Osteoblast (primary cell): ENCODE measurements at regions not wholly inside any gene's neighbourhood (a gene's known extent, or its start where the extent isn't known, plus 50 kb on each side); places are given as distances from the start of the nearest gene placed in this dataset.

Experiments used
- DNase-seq: peaks from one replicate; pipeline ENCODE4 v3.0.0; 2011; ENCODE audit warnings: low spot score, mixed read lengths; ENCODE audit not compliant: insufficient read length; ENCODE audit errors: missing footprints
- H2AFZ ChIP-seq: 2 replicates; pipeline ENCODE4 v1.6.0; 2011; ENCODE audit warnings: mild to moderate bottlenecking, low read length
- H3K27ac ChIP-seq: 2 replicates; pipeline ENCODE4 v1.5.1; 2011; ENCODE audit warnings: mild to moderate bottlenecking, low read depth, low read length, moderate library complexity
- H3K27me3 ChIP-seq: 2 replicates; pipeline ENCODE4 v1.6.0; 2012; ENCODE audit warnings: mild to moderate bottlenecking, control low read depth, inconsistent platforms, low read length, moderate library complexity; ENCODE audit not compliant: insufficient read depth
- H3K36me3 ChIP-seq: 2 replicates; pipeline ENCODE4 v1.5.1; 2011; ENCODE audit warnings: mild to moderate bottlenecking, low read length, control low read depth, moderate library complexity; ENCODE audit not compliant: insufficient read depth
- H3K4me1 ChIP-seq: 2 replicates; pipeline ENCODE4 v1.5.1; 2011; ENCODE audit warnings: mild to moderate bottlenecking, low read length, control low read depth, moderate library complexity; ENCODE audit not compliant: insufficient read depth
- H3K4me2 ChIP-seq: 2 replicates; pipeline ENCODE4 v1.6.0; 2011; ENCODE audit warnings: mild to moderate bottlenecking, low read length; ENCODE audit not compliant: insufficient read depth
- H3K4me3 ChIP-seq: fragments of 200-600 bp; sonication (generic); 3 replicates; pipeline ENCODE4 v1.5.1; 2012; ENCODE audit warnings: mild to moderate bottlenecking, low read length, inconsistent platforms; ENCODE audit not compliant: insufficient read depth
- H3K79me2 ChIP-seq: 2 replicates; pipeline ENCODE4 v1.6.0; 2012; ENCODE audit warnings: mild to moderate bottlenecking, low read length, control low read depth, inconsistent platforms; ENCODE audit not compliant: insufficient read depth
- H3K9me3 ChIP-seq: 2 replicates; pipeline ENCODE4 v1.5.1; 2011; ENCODE audit warnings: low read depth, low read length, control low read depth
- H4K20me1 ChIP-seq: 2 replicates; pipeline ENCODE4 v1.6.0; 2012; ENCODE audit warnings: mild to moderate bottlenecking, low read length, control low read depth; ENCODE audit not compliant: insufficient read depth
- TF ChIP-seq, protein P1 (sequence below): IDR thresholded peaks from 2 replicates; pipeline ENCODE4 v1.5.1; 2011; ENCODE audit warnings: mild to moderate bottlenecking, low read depth, low read length, moderate library complexity; ENCODE audit errors: extremely low read depth

DNA sequence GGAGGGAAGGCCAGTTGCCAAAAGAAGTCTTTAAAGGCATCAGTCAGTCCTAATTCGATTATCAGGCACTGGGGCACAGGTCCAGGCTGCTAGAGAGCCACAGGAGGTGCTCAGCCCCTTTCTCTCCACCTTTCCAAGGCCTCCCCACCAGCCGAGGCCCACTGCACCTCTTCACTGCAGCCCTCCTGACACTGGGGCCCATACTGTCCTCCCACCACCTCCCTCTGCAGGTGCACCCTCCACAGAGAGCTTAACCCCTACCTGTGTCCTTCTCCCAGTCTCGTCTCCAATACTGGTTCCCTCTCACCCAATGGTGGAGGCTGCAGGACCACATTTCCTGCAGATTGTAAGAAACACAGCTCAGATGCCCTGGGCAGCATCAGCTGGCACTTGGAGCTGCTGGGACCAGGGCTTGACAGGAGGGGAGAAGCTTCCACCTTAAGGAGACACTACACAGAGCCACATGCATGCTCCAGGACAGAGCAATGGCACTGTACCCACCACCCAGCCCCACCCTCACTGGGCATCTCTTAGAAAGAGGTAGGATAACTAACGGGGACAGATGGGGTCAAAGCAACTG is 81.6 kb upstream of the PRR20G start:
- H3K4me3 ChIP-seq = no peak overlapping the region
- peaks cover 10% of the 10 kb centered on the region for H3K27me3 ChIP-seq
- TF ChIP-seq, protein P1, sequence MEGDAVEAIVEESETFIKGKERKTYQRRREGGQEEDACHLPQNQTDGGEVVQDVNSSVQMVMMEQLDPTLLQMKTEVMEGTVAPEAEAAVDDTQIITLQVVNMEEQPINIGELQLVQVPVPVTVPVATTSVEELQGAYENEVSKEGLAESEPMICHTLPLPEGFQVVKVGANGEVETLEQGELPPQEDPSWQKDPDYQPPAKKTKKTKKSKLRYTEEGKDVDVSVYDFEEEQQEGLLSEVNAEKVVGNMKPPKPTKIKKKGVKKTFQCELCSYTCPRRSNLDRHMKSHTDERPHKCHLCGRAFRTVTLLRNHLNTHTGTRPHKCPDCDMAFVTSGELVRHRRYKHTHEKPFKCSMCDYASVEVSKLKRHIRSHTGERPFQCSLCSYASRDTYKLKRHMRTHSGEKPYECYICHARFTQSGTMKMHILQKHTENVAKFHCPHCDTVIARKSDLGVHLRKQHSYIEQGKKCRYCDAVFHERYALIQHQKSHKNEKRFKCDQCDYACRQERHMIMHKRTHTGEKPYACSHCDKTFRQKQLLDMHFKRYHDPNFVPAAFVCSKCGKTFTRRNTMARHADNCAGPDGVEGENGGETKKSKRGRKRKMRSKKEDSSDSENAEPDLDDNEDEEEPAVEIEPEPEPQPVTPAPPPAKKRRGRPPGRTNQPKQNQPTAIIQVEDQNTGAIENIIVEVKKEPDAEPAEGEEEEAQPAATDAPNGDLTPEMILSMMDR = no peak
- H4K20me1 ChIP-seq = no peaks in the 10 kb centered on the region
- no peaks in the 10 kb centered on the region for H3K4me1 ChIP-seq
- H3K36me3 ChIP-seq = no peaks in the 10 kb centered on the region
- H3K79me2 ChIP-seq = no peaks in the 10 kb centered on the region
- H3K27ac ChIP-seq = no peak overlapping the region
- H2AFZ ChIP-seq = no peak overlapping the region
- no peak for DNase-seq
- H3K4me2 ChIP-seq = no peak overlapping the region
- no peaks in the 10 kb centered on the region for H3K9me3 ChIP-seq

- H3K4me2 ChIP-seq = no peak overlapping the region
- no peaks in the 10 kb centered on the region for H3K79me2 ChIP-seq
- H3K36me3 ChIP-seq = no peaks in the 10 kb centered on the region
- H3K9me3 ChIP-seq = no peaks in the 10 kb centered on the region
- no peak overlapping the region for H2AFZ ChIP-seq
- TF ChIP-seq, protein P1 = no peak
- DNase-seq = no peak
- H4K20me1 ChIP-seq = no peaks in the 10 kb centered on the region
- no peak overlapping the region for H3K27ac ChIP-seq
- H3K4me1 ChIP-seq = no peaks in the 10 kb centered on the region
- H3K27me3 ChIP-seq = peaks cover 10% of the 10 kb centered on the region
- no peak overlapping the region for H3K4me3 ChIP-seq
Observed at GRCh38 chr3:127368186-127369032, 80.6 kb upstream of the PRR20G start.

DNA sequence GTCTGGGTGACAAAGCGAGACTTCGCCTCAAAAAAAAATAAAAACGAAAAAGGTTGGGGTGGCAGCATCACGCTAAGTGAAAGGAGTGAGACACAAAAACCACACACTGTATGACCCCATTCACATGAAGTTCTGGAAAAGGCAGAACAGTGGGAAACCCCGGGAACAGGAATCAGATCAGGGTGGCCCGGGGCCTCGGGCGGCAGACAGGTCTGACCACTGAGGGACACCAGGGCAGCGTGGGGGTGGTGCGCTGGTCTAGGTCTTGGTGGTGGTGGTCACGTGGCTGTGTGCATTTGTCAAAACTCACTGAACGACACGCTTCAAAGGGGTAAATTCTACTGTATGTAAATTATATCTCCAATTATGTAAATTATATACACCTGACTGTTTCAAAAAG is 79.7 kb upstream of the PRR20G start:
- no peak overlapping the region for H3K4me2 ChIP-seq
- no peaks in the 10 kb centered on the region for H4K20me1 ChIP-seq
- H3K79me2 ChIP-seq = no peaks in the 10 kb centered on the region
- H3K9me3 ChIP-seq = no peaks in the 10 kb centered on the region
- H3K4me3 ChIP-seq = no peak overlapping the region
- H3K27me3 ChIP-seq = peaks cover 10% of the 10 kb centered on the region
- no peak for DNase-seq
- TF ChIP-seq, protein P1 = no peak
- H3K4me1 ChIP-seq = no peaks in the 10 kb centered on the region
- no peaks in the 10 kb centered on the region for H3K36me3 ChIP-seq
- no peak overlapping the region for H3K27ac ChIP-seq
- H2AFZ ChIP-seq = no peak overlapping the region

- no peaks in the 10 kb centered on the region for H3K36me3 ChIP-seq
- H3K27me3 ChIP-seq = peaks cover 6% of the 10 kb centered on the region
- no peaks in the 10 kb centered on the region for H3K79me2 ChIP-seq
Observed at GRCh38 chr3:127366383-127366782, 78.5 kb upstream of the PRR20G start.

More at GRCh38 chr3:127366383-127366782, 78.5 kb upstream of the PRR20G start:
- TF ChIP-seq, protein P1 = no peak
- Histone ChIP-seq H2AFZ (no peak overlapping the region), H3K4me1 (no peaks in the 10 kb centered on the region), H4K20me1 (no peaks in the 10 kb centered on the region), H3K4me2 (no peak overlapping the region), H3K9me3 (no peaks in the 10 kb centered on the region), H3K4me3 (no peak overlapping the region), H3K27ac (no peak overlapping the region)
- DNase-seq = no peak
